ENCODE measurements at regions not wholly inside any gene's neighbourhood (a gene's known extent, or its start where the extent isn't known, plus 50 kb on each side); places are given as distances from the start of the nearest gene placed in this dataset.

DNA sequence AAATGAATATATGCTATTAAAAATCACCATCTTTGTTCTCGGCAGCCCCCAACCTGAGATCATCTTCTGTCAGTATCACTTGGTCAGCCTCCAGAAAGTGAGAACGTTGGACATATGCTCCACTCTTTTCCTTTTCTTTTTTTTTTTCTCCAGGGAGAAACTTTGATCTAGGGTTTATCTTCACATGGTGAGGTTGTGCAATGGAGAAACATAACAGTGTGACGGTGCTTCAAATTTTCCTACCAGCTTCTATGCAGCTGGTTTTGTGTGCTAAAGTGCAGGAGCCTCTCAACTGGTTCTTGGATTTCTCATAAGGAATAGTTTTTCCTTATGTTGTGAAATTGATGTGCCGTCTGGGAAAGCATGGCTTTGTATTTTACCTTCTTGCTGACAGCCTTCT lies 1202.9 kb downstream of the NCAM2 start (continued):
- TF ChIP-seq, protein P1, sequence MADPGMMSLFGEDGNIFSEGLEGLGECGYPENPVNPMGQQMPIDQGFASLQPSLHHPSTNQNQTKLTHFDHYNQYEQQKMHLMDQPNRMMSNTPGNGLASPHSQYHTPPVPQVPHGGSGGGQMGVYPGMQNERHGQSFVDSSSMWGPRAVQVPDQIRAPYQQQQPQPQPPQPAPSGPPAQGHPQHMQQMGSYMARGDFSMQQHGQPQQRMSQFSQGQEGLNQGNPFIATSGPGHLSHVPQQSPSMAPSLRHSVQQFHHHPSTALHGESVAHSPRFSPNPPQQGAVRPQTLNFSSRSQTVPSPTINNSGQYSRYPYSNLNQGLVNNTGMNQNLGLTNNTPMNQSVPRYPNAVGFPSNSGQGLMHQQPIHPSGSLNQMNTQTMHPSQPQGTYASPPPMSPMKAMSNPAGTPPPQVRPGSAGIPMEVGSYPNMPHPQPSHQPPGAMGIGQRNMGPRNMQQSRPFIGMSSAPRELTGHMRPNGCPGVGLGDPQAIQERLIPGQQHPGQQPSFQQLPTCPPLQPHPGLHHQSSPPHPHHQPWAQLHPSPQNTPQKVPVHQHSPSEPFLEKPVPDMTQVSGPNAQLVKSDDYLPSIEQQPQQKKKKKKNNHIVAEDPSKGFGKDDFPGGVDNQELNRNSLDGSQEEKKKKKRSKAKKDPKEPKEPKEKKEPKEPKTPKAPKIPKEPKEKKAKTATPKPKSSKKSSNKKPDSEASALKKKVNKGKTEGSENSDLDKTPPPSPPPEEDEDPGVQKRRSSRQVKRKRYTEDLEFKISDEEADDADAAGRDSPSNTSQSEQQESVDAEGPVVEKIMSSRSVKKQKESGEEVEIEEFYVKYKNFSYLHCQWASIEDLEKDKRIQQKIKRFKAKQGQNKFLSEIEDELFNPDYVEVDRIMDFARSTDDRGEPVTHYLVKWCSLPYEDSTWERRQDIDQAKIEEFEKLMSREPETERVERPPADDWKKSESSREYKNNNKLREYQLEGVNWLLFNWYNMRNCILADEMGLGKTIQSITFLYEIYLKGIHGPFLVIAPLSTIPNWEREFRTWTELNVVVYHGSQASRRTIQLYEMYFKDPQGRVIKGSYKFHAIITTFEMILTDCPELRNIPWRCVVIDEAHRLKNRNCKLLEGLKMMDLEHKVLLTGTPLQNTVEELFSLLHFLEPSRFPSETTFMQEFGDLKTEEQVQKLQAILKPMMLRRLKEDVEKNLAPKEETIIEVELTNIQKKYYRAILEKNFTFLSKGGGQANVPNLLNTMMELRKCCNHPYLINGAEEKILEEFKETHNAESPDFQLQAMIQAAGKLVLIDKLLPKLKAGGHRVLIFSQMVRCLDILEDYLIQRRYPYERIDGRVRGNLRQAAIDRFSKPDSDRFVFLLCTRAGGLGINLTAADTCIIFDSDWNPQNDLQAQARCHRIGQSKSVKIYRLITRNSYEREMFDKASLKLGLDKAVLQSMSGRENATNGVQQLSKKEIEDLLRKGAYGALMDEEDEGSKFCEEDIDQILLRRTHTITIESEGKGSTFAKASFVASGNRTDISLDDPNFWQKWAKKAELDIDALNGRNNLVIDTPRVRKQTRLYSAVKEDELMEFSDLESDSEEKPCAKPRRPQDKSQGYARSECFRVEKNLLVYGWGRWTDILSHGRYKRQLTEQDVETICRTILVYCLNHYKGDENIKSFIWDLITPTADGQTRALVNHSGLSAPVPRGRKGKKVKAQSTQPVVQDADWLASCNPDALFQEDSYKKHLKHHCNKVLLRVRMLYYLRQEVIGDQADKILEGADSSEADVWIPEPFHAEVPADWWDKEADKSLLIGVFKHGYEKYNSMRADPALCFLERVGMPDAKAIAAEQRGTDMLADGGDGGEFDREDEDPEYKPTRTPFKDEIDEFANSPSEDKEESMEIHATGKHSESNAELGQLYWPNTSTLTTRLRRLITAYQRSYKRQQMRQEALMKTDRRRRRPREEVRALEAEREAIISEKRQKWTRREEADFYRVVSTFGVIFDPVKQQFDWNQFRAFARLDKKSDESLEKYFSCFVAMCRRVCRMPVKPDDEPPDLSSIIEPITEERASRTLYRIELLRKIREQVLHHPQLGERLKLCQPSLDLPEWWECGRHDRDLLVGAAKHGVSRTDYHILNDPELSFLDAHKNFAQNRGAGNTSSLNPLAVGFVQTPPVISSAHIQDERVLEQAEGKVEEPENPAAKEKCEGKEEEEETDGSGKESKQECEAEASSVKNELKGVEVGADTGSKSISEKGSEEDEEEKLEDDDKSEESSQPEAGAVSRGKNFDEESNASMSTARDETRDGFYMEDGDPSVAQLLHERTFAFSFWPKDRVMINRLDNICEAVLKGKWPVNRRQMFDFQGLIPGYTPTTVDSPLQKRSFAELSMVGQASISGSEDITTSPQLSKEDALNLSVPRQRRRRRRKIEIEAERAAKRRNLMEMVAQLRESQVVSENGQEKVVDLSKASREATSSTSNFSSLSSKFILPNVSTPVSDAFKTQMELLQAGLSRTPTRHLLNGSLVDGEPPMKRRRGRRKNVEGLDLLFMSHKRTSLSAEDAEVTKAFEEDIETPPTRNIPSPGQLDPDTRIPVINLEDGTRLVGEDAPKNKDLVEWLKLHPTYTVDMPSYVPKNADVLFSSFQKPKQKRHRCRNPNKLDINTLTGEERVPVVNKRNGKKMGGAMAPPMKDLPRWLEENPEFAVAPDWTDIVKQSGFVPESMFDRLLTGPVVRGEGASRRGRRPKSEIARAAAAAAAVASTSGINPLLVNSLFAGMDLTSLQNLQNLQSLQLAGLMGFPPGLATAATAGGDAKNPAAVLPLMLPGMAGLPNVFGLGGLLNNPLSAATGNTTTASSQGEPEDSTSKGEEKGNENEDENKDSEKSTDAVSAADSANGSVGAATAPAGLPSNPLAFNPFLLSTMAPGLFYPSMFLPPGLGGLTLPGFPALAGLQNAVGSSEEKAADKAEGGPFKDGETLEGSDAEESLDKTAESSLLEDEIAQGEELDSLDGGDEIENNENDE (IDR thresholded peaks at IDR 0.05; ENCODE audit: insufficient replicate concordance, low read length), result no peak
- TF ChIP-seq RAD21 (IDR thresholded peaks at IDR 0.05 in 1 of 2, conservative IDR thresholded peaks at IDR 0.05 in 1 of 2; ENCODE audit: low read depth in 2 of 2, low read length in 2 of 2), result no peak
- TF ChIP-seq, protein P2, sequence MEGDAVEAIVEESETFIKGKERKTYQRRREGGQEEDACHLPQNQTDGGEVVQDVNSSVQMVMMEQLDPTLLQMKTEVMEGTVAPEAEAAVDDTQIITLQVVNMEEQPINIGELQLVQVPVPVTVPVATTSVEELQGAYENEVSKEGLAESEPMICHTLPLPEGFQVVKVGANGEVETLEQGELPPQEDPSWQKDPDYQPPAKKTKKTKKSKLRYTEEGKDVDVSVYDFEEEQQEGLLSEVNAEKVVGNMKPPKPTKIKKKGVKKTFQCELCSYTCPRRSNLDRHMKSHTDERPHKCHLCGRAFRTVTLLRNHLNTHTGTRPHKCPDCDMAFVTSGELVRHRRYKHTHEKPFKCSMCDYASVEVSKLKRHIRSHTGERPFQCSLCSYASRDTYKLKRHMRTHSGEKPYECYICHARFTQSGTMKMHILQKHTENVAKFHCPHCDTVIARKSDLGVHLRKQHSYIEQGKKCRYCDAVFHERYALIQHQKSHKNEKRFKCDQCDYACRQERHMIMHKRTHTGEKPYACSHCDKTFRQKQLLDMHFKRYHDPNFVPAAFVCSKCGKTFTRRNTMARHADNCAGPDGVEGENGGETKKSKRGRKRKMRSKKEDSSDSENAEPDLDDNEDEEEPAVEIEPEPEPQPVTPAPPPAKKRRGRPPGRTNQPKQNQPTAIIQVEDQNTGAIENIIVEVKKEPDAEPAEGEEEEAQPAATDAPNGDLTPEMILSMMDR (IDR thresholded peaks at IDR 0.05; ENCODE audit: control extremely low read depth in 1 of 3, insufficient read depth in 1 of 3, low read depth in 1 of 3, low read length in 3 of 3), result no peak
- no peak for TF ChIP-seq BACH1 (IDR thresholded peaks at IDR 0.05; ENCODE audit: low read length)
- TF ChIP-seq HDAC2 (IDR thresholded peaks at IDR 0.05; ENCODE audit: borderline replicate concordance in 1 of 2, low read depth in 2 of 2, low read length in 2 of 2), result no peak
- no peak for TF ChIP-seq CTBP2 (IDR thresholded peaks at IDR 0.05; ENCODE audit: borderline replicate concordance, insufficient read depth, insufficient read length, low read length)
- TF ChIP-seq, protein P3, sequence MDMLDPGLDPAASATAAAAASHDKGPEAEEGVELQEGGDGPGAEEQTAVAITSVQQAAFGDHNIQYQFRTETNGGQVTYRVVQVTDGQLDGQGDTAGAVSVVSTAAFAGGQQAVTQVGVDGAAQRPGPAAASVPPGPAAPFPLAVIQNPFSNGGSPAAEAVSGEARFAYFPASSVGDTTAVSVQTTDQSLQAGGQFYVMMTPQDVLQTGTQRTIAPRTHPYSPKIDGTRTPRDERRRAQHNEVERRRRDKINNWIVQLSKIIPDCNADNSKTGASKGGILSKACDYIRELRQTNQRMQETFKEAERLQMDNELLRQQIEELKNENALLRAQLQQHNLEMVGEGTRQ (IDR thresholded peaks at IDR 0.05; ENCODE audit: low read length), result no peak

Data from H1 (cell line).